Endothelial cell of umbilical vein (primary cell): ENCODE measurements at regions not wholly inside any gene's neighbourhood (a gene's known extent, or its start where the extent isn't known, plus 50 kb on each side); places are given as distances from the start of the nearest gene placed in this dataset.

Source experiments
- BruUV-seq: library from RNA; stranded (reverse); fragments of 400-500 nt; replicated peaks from 2 replicates; lab custom pipeline; 2021; lab: Mats Ljungman, UMichigan
- CTCF ChIA-PET: fragments of 300-600, 350-600 bp; sonication (Branson Sonifier 250); formaldehyde crosslinking; loops from one replicate; lab custom pipeline; 2021; ENCODE audit warnings: antibody characterized with exemption, inconsistent platforms; lab: Charles Lee
- POLR2A ChIA-PET: fragments of 300-600, 350-600 bp; sonication (Branson Sonifier 250); formaldehyde crosslinking; loops from one replicate; lab custom pipeline; 2021; ENCODE audit warnings: antibody characterized with exemption, inconsistent platforms; lab: Charles Lee
- DNase-seq: peaks from one replicate; pipeline ENCODE4 v3.0.0-alpha.2; 2011; ENCODE audit warnings: low read depth, low spot score
- FAIRE-seq: peaks from 2 replicates; lab custom pipeline; 2011; peaks lifted over from hg19 to GRCh38; lab: Jason Lieb, UNC
- H2AFZ ChIP-seq: 2 replicates; pipeline ENCODE4 v1.6.0; 2012; ENCODE audit warnings: low read depth, low read length, control low read depth, inconsistent platforms
- H3K27ac ChIP-seq: 2 replicates; pipeline ENCODE4 v1.5.1; 2011; ENCODE audit warnings: low read depth, mild to moderate bottlenecking, control low read depth, low read length, moderate library complexity; ENCODE audit not compliant: insufficient read depth
- H3K27me3 ChIP-seq, 2 experiments: 2 replicates each; pipeline versions ENCODE4 v1.6.0 to v1.6.1; 2011; ENCODE audit warnings: low read length in 2 of 2, mixed read lengths in 1 of 2; ENCODE audit not compliant: control insufficient read depth in 2 of 2, insufficient read depth in 2 of 2
- H3K36me3 ChIP-seq, 2 experiments: 2 replicates in 1 of 2; 3 replicates in 1 of 2; pipeline ENCODE4 v1.5.1; 2011; ENCODE audit warnings: low read length in 2 of 2, mild to moderate bottlenecking in 1 of 2, moderate library complexity in 1 of 2; ENCODE audit not compliant: control insufficient read depth in 2 of 2, insufficient read depth in 2 of 2; ENCODE audit errors: extremely low read depth in 1 of 2
- H3K4me1 ChIP-seq: 3 replicates; pipeline ENCODE4 v1.5.1; 2011; ENCODE audit warnings: mild to moderate bottlenecking, low read length; ENCODE audit not compliant: control insufficient read depth, insufficient read depth; ENCODE audit errors: extremely low read depth
- H3K4me2 ChIP-seq: 2 replicates; pipeline ENCODE4 v1.6.1; 2011; ENCODE audit warnings: low read length, control low read depth, mixed read lengths; ENCODE audit not compliant: insufficient read depth
- H3K4me3 ChIP-seq, 3 experiments: fragments of 200-600 bp in 1 of 3; sonication (generic), shearing (Covaris generic) in 1 of 3; replicated peaks in 1 of 3; 2 replicates each; pipeline ENCODE4 v1.5.1; 2011 to 2016; ENCODE audit warnings: control low read depth in 3 of 3, low read length in 3 of 3, mild to moderate bottlenecking in 2 of 3, inconsistent platforms in 1 of 3, low read depth in 1 of 3, moderate library complexity in 1 of 3; ENCODE audit not compliant: insufficient read depth in 1 of 3
- H3K79me2 ChIP-seq: 2 replicates; pipeline ENCODE4 v1.6.0; 2012; ENCODE audit warnings: low read length, inconsistent platforms; ENCODE audit not compliant: control insufficient read depth, insufficient read depth
- H3K9ac ChIP-seq: replicated peaks from 2 replicates; pipeline ENCODE3; 2011; ENCODE audit warnings: low read length, control low read depth; ENCODE audit not compliant: insufficient read depth; ENCODE audit errors: extremely low read depth
- H3K9me1 ChIP-seq: replicated peaks from 3 replicates; pipeline ENCODE4 v1.6.0; 2011; ENCODE audit warnings: mild to moderate bottlenecking, low read length; ENCODE audit not compliant: control insufficient read depth, insufficient read depth; ENCODE audit errors: extremely low read depth
- H3K9me3 ChIP-seq: replicated peaks from 2 replicates; pipeline ENCODE4 v1.5.1; 2012; ENCODE audit warnings: low read length, inconsistent platforms; ENCODE audit not compliant: control insufficient read depth, insufficient read depth
- H4K20me1 ChIP-seq: replicated peaks from 2 replicates; pipeline ENCODE3; 2011; ENCODE audit warnings: mild to moderate bottlenecking, low read length; ENCODE audit not compliant: control insufficient read depth, insufficient read depth; ENCODE audit errors: extremely low read depth
- CTCF ChIP-seq, 2 donors: IDR thresholded peaks; 1 replicate in 1 of 2; 2 replicates in 1 of 2; pipeline ENCODE4 v1.5.1; 2011; ENCODE audit warnings: low read length in 2 of 2, mild to moderate bottlenecking in 2 of 2, moderate library complexity in 2 of 2, control low read depth in 1 of 2, inconsistent platforms in 1 of 2, low read depth in 1 of 2; ENCODE audit not compliant: insufficient read depth in 1 of 2; ENCODE audit errors: extremely low read depth in 1 of 2
- EZH2 ChIP-seq: IDR thresholded peaks from 2 replicates; pipeline ENCODE4 v1.6.1; 2012; ENCODE audit warnings: borderline replicate concordance, low read depth, mild to moderate bottlenecking, moderate library complexity, low read length, inconsistent platforms; ENCODE audit not compliant: severe bottlenecking
- FOS ChIP-seq: IDR thresholded peaks from 2 replicates; pipeline ENCODE4 v1.6.1; 2011; ENCODE audit warnings: mild to moderate bottlenecking, low read length, moderate library complexity, borderline replicate concordance; ENCODE audit not compliant: insufficient read depth
- GATA2 ChIP-seq: IDR thresholded peaks from 2 replicates; pipeline ENCODE4 v1.7.0; 2011; ENCODE audit warnings: low read depth, mild to moderate bottlenecking, moderate library complexity, mixed read lengths, low read length; ENCODE audit not compliant: insufficient read length, insufficient read depth
- JUN ChIP-seq: IDR thresholded peaks from 2 replicates; pipeline ENCODE4 v1.6.1; 2011; ENCODE audit warnings: borderline replicate concordance, low read depth; ENCODE audit not compliant: insufficient read length, insufficient read depth
- MAX ChIP-seq: IDR thresholded peaks from 2 replicates; pipeline ENCODE4 v1.6.1; 2011; ENCODE audit not compliant: insufficient read depth, insufficient read length
- MYC ChIP-seq: IDR thresholded peaks from one replicate; pipeline ENCODE4 v1.6.1; 2011; ENCODE audit warnings: mild to moderate bottlenecking, low read depth, low read length
- POLR2A ChIP-seq: IDR thresholded peaks from 2 replicates; pipeline ENCODE4 v1.6.1; 2012; ENCODE audit warnings: low read depth, mild to moderate bottlenecking, control low read depth, low read length
- POLR2AphosphoS5 ChIP-seq: IDR thresholded peaks from 2 replicates; pipeline ENCODE4 v1.6.1; 2012; ENCODE audit warnings: low read depth, mild to moderate bottlenecking, control low read depth, low read length, moderate library complexity; ENCODE audit not compliant: insufficient read depth
- dilution Hi-C: fragments of 300-500 bp; cut with MboI; formaldehyde crosslinking; loops from one replicate; pipeline ENCODE4 v1.15.0; 2019; ENCODE audit warnings: low sequenced_read_pairs; ENCODE audit not compliant: extremely low pct_ligation_motif_present
- intact Hi-C: fragments of 100-400 bp; cut with micrococcal nuclease; formaldehyde crosslinking; loops from one replicate; pipeline ENCODE4 v1.10.0; 2022

- Histone ChIP-seq H3K27me3 (peaks cover 0 to 1% of the 10 kb centered on the region in 2 experiments), H4K20me1 (no peaks in the 10 kb centered on the region), H3K27ac (no peak overlapping the region), H3K9me1 (no peaks in the 10 kb centered on the region), H3K79me2 (no peaks in the 10 kb centered on the region), H3K4me2 (no peak overlapping the region), H3K9ac (no peak overlapping the region), H3K9me3 (no peaks in the 10 kb centered on the region), H3K36me3 (no peaks in the 10 kb centered on the region), H3K4me1 (peaks cover 5% of the 10 kb centered on the region), H3K4me3 (no peak overlapping the region), H2AFZ (no peak overlapping the region)
- DNase-seq = no peak
- intact Hi-C loops = no loop called here
- BruUV-seq = no TSS peak
- TF ChIP-seq MYC = no peak
- no peak for TF ChIP-seq JUN
- no peak for TF ChIP-seq EZH2
- TF ChIP-seq GATA2 = no peak
- POLR2A ChIA-PET = interaction anchor here (1.2 kb wide), 1 partner anchor 473 kb away, joined by 4 read pairs; the partner anchor contains the start of gene PLK2
- dilution Hi-C loops = no loop called here
- FAIRE-seq = no peak
- CTCF ChIA-PET = interaction anchor here (1.3 kb wide), 1 partner anchor 97 kb away, joined by 3 read pairs; no protein-coding TSS in a partner anchor
These were observed 473.0 kb downstream of the PLK2 start for GRCh38 chr5:57986761-57987341.

GRCh38 chr5:57983426-57983825 lies 476.5 kb downstream of the PLK2 start:
- Histone ChIP-seq H3K79me2 (no peaks in the 10 kb centered on the region), H3K36me3 (no peaks in the 10 kb centered on the region), H3K9me1 (no peaks in the 10 kb centered on the region), H3K4me1 (no peaks in the 10 kb centered on the region), H4K20me1 (no peaks in the 10 kb centered on the region), H3K4me3 (no peak overlapping the region), H3K27ac (no peak overlapping the region), H3K9me3 (no peaks in the 10 kb centered on the region), H2AFZ (no peak overlapping the region), H3K4me2 (no peak overlapping the region), H3K27me3 (no peaks in the 10 kb centered on the region), H3K9ac (no peak overlapping the region)
- ChIA-PET CTCF (no interaction called here), POLR2A (no interaction called here)
- intact Hi-C loops = no loop called here
- BruUV-seq = no TSS peak
- FAIRE-seq (no peak), DNase-seq (no peak)
- dilution Hi-C loops = no loop called here
- TF ChIP-seq CTCF (IDR thresholded peaks at IDR 0.05; ENCODE audit: extremely low read depth in 1 of 2, insufficient read depth in 1 of 2, low read depth in 1 of 2, low read length in 2 of 2) (no peak), POLR2AphosphoS5 (no peak), JUN (no peak), MYC (no peak), MAX (no peak), FOS (no peak), POLR2A (no peak), GATA2 (no peak), EZH2 (no peak)
